COLO829 (cell line): ENCODE measurements at regions not wholly inside any gene's neighbourhood (a gene's known extent, or its start where the extent isn't known, plus 50 kb on each side); places are given as distances from the start of the nearest gene placed in this dataset.
A peak's percentile ranks its signal among the peaks of the same experiment; 100 is the strongest.

ENCODE experiments used
- DNase-seq: peaks from one replicate; pipeline ENCODE4 v3.0.0; 2012; ENCODE audit warnings: low spot score

DNA sequence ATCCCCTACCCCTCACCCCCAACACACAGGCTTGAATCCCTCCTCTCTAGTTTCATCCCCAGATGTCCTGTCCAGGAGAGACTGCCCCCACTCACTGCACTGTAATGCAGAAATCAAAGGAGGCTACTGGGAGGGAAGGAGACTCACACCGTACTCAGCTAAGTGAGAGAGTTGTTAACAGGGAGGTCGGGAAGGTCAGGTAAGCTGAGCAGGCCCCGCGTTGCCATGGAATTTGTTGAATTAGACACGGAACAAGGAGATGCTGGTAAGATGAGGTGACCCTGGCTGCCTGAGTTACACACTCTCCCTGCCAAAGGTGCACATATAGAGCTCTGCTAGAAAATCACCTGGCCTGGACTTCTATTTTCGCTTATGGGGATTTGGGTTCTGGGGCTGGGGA, 197.9 kb downstream of the NXPE2 start:
- DNase-seq: no peak

DNA sequence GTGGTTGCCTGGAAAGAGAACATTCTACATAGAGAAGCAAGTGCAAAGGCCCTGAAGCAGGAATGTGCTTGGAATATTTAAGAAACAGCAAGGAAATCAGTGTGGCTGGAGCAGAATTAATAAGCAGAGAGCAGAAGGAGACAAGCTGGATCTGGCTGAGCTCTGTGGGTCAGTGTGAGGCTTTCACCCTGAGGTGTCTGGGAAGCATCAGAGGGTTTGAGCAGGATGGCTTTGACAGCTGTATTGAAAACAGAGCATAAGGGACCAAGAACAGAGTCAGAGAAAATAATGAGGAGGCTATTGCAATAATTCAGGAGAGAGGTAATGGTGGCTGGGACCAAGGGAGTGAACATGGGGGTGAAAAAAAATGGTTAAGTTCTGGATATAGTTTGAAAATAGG, 199.6 kb downstream of the NXPE2 start:
- no peak for DNase-seq

DNA sequence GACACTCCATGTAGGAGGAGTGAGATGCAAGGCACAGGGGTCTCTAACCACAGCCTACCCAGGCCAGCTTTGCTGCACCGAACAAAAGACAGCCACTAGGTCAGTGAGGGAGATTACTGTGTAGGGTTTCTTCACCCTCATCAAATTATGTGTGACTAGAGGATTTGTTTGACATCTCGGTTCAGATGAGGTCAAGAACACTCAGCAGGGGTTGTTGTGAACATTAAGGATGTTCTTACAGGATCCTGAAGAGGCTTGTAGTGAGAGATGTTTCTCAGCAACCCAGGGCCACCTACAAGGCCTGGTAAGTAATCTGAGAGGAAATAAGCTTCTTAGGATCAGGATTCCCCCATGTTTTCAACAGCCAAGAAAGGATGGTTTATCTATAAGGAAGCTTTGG, 202.1 kb downstream of the NXPE2 start:
- DNase-seq: no peak

DNA sequence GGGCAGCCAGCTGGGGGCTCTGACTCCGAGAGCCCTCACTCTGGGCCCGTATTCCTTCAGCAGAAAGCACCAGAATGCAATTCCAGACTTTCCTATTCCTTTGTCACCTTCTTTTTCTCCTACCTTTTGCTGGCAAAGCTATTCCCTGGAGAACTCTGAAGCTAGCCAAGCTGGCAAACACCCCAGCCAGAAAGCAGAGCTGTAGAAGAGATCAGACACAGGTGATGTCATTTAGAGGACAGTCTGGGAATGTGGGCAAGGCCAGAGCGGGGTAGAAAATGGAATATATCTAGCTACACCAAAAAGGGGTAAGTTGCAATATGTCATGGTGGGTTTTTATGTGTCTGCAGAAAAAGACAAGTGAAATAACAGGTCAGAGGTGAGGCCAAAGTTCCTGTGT, 205.1 kb downstream of the NXPE2 start:
- no peak for DNase-seq

DNA sequence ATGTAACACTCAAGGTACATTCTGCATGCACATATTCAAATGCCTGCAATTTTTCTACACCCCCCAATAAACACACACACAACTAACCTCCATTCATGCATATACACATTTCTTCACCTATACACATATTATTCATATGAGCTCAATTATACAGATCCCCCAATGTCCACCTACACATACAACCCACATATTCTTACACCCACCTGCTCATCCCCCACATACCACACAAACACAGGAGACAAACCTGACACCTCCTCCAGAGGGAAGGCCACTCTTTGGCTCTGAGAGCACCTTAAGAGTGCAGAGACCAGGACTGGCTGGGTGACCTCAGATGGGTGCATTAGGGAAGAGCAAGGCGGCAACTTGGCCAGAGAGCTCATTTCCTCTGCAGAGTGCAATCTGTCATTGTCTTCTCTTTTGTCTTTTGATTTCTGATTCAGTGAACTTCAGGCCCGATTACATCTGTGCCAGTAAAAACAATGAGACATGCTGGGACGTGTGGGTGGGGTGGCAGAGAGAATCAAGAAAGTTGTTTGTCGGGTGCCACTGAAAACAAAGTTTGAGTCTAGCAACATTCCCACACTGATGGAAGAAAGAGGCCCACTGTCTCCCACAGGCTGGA, 208.4 kb downstream of the NXPE2 start:
- DNase-seq: no peak

DNA sequence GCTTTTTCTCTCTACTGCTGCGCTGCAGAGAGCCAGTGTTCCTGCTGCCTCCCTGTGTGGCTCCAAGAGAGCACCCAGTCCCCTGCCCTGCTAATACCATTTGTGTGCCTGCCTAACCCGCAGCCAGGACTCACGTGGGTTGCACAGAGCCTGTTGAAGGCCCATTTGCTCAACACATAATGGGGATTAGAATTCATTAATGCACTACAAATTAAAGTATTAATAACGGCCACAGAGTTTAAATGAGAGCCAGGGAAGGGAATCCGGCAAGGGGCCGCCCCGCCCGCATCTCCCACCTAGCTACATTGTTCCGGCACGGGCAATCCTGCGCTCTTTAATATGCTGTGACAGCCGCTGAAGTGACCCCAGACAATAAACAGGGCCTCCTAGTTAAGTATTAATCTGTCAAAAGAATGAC, 211.3 kb downstream of the NXPE2 start:
- DNase-seq: no peak

DNA sequence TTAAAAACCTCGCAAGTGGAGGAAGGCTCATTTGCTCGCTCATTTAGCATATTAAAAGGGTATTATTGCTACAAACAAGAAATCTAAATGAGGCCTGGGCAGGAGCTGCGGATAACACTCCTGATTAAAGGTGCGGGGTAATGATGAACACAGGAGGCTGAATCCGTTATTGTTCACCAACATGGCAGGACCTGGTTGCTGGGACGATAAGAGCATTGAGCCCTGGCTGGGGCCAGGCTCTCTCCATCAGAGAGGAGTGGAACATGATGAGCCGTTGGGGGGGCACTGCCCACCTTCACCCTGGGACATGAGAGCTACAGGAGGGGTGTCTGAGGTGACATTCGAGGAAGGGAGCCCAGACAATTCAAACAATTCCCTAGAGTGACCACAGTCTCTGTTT, 211.7 kb downstream of the NXPE2 start:
- no peak for DNase-seq

DNA sequence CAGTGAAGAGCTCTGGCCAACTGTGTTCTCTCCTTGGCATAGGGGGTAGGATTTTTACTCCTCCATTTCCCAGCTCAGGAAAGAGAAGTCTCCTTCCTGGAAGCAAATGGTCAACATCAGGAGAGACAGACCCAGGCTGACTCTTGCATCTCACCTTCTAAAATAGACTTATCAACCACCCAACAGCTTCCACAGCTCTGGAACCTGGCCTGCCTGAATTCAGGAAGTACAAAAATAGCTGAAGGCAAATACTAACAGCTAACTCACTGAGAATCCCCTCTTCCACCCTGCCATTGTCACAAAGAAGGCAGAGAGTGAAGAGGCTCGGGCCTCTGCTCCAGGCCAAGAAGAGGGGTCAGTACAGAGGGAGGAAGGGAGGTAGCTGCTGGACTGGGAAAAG, 213.6 kb downstream of the NXPE2 start:
- DNase-seq: no peak

DNA sequence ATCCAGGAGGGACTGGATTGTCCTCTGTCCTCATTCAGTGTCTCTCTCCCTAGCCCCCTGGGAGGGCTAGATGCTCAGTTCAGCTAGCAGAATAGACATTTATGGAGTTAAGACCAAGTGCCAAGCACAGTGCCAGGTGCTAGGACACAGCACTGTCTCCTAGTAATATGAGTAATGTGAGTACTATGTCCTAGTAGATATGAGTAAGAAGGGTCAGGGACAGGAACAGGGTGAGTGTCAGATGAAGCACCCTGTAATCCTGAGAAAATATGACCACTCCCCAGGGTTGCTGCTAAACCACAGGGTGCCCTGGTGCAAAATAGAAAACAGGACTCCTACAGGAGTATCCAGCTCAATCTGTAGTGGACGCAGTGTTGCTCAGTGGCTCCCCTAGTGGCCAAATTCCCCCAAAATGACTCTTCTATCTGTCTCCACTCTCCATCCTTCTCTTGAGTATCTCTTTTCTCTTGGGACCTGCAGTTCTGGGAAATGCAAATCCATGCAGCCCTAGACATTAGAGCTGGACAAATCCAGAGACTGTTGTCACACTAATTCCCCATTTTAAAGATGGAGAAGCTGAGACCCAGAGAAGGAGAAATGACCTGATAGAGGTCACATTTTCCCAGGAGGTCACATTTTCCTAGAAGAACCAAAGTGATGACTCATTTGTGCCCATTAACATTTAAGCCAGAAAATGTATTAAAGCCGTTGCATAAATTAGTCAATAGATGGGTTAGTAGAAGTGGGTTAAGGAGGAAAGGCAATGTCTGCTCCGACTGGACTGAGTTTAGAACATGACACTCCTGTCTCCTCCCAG, 214.3 kb downstream of the NXPE2 start:
- peak; percentile 5 for DNase-seq

DNA sequence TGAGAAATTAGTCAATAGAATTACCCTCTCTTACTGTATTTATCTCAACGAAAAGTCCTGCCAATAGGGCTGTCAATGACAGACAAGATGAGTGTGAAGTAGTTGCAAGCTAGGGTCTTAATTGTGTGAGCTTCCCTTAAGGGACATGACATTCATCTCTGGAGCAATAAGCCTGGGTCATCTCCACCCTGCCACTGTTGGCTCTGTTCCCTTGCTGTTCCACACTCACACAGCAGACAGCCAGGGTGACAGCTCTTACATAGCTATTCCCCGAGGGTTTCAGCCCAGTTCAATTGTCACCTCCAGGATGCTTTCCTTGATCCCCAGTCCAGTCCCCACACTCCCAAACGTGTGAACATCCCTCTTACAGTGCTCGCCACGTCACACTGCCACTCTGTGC, 215.0 kb downstream of the NXPE2 start:
- no peak for DNase-seq

DNA sequence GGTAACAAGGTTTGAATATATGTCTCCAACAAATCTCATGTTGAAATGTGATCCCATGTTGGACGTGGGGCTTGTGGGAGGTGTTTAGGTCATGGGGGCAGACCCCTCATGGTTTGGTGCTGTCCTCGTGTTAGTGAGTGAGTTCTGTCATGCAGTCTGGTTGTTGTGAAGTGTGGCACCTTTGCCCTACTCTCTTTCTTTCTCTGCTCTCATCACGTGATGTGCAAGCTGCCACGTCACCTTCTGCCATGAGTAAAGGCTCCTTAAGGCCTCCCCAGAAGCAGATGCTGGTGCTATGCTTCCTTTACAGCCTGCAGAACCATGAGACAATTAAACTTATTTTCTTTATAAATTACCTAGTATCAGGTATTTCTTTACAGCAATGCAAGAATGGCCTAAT, 218.3 kb downstream of the NXPE2 start:
- DNase-seq: no peak

DNA sequence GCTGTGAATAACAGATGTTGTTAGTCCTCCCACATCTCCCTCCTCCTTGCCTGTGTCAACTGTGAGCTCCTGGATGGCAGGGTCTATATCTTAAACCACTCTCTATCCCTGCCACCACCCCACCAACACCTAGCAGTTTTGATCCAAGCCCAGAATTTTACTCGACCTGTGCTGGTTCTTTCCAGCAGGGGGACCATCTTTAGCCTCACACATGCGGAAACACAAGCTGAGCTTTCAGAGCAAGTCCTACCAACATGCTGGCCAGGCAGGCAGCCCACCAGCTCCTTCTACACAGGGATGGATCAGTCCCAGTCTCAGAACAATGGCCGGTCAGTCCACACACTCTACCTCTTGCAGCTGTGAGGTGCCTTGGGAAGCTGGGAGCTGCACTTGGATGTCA, 231.5 kb downstream of the NXPE2 start:
- no peak for DNase-seq

DNA sequence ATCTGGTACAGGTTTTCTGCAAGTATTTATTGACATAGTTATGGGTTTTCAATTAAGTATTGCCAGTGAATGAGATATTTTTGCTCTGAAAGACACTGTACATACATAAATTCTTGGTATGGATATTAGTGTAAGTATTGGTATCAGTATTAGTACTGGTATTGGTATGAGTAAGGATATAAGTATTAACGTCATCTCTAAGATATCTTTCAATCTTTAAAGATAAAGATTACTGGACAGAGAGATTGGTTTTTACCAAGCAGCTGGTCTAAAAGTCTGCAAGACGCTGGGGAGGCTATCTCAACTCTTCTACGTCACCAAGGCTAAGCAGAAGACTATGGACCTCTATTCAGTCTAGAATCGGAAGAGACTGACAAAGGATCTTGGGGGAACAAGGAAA, 234.5 kb downstream of the NXPE2 start:
- no peak for DNase-seq

DNA sequence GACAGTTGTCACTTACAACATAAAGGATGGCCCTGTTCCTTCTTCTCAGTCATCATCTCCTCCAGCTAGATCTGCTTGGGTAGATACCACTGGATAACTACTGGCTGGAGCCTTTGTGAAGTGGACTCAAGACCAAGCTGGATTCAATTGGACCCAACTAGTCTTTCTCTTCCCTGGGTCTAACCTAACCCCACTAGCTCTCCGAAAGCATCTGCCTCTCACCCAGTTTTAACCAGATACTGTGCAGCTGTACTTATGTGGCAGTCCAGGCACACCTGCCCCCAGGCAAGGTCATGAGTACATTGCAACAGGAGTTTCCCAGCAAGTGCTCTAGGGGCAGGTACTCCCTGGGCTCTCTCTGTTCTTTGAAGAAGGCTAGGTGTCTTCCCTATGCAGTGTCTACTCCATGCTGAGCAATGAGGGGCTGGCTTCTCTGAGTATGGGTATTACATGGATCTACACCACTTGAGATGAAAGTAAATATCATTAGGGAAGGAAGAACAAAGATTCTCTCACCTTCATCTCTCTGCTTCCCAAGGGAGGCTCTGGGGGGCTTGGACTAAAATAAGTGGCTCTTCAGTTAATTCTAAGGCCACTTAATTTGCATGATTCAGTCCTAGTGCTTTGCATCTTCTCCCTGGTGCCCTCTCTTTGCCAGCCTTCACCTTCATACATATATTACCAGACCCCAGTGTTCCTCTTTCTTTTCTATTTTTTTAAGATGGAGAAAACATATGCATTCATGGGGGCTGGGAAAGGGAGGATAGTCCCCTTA, 236.1 kb downstream of the NXPE2 start:
- DNase-seq: no peak

DNA sequence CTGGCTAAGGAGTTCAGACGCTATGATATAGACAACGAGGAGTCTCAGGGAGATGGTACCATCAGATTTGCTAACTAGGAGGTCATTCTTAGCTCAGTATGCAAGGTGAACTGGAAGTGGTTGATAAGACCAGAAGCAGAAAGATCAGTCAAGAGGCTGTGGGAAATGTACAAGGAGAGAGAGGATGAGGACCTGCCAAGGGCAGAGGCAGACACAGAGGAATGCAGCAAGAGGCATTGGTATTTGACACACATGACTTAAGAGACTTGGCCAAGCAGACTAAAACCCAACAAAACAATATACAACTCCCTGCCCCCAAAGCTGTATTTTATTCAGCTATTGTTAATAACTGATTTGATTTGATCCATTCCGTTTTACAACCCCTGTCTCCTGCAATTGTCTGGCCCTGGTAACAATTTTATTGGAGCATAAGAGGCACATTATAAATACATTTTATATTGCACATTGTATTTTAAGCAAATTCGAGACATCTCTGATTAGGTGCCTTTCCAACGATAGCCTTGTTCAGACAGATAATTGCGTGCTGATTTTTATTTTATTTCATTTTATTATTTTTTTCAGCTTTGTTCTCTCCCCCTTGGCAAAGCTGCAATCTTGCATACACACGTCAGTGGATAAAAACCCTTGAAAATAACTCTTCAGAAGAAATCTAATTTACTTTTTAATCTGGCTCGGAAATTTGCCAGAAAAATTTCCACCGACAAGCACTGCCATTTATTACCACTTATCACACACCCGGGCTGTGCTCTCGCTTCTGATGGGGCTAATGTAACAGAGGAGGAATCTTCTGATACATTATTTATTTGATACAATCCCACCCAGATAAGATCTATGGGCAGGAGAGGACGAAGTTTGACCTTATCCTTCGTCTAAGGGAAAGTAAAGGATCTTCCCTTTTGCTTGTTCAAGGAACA, 237.8 kb downstream of the NXPE2 start:
- DNase-seq: no peak

DNA sequence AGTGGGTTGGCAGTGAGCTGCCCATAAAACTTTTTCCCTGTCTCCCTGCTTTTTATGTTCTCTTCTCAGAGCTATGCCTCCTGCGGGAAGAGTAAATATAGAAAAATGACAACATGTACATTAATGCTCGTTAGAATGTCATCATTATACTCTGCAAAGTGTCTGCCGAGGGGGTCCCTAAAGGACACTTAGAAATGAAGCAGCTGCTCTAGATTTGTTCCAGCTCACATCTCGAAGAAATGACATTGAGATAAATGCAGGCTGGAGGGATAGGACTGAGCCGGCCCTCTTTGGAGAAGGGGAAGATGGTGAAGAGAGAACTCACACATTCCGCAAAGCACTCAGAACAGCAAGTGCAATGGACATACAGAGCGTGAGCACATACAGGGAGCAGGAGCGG, 240.0 kb downstream of the NXPE2 start:
- no peak for DNase-seq

DNA sequence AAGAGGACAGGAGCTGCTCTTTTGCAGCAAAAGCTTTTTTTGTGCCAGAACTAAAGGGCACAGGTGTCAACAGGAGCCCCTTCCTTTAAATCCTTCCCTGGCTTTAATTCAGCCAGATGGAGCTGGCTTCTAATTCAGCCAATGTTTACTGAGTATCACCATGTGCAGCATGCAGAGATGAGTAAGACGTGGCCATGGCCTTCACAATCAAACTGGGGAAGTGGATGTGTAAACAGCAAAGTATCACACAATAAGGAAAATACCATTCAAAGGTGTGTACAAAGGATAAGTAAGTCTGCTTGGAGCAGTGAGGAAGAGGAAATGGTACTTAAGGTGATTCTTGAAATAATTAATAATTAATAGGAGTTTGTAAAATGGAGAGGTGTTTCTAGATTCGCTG, 243.4 kb downstream of the NXPE2 start:
- no peak for DNase-seq

DNA sequence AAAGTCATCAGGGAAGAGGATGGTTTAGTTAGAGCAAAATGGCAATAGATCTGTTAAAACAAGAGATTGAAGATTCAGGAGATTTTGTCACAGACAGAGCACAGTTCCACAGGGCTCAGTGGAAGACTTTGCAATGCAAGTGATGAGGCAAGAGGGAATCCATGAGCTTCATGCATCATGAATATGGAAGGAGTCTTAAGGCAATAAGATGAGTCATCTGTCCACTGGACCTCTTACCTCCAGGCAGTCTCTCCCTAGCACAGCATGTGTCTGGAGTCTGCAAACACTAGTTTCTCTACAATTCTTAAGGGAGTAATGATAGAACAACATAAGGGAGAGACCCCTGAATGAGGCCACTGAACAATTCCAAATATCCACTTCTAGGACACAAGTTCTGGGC, 245.7 kb downstream of the NXPE2 start:
- DNase-seq: no peak

DNA sequence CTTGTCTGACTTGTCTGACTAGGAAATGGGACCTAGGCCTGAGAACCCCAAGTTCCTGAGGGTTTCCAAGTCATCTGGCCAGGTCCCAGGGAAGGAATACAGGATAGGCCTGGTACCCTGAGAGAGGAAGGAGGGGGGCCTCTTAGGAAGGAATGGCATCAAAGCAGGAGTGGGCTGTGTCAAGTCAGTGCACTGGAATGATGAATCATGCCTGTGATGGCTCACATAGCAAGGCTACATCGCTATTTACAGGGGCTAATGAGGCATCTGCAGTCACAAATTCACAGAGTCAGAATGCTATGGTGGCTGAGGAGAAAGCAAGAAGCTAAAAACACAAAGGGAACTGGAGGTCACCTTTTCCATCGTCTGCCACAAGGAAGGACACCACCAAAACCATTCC, 247.3 kb downstream of the NXPE2 start:
- DNase-seq: no peak

DNA sequence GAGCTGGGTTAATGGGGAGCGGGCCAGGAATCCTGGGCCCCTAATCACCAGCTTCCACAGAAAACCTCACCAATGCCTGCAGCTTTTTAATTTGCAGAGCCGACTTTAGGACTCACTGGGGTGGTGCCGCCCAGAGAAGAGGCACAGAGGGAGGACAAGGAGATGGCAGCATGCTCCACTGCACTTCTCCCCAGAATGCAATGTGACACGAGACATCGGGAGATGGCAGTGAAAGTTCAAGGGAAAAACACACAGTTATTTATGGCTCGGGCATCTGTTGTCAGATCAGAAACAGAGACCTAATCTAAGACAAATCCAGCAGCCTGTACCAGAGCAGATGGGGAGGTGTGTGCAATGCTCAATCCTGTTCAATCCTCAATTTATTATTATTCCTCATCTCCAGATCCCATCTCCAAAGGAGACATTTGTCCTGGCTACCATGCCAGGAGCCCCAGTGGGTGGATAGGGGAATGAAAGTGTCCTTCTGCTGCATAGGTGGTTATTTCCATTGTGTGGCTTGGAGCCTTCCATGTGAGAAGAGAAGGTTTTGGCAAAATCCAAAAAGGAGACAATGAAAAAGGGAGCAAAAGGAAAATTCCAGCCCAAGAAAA, 250.0 kb downstream of the NXPE2 start:
- DNase-seq: no peak

DNA sequence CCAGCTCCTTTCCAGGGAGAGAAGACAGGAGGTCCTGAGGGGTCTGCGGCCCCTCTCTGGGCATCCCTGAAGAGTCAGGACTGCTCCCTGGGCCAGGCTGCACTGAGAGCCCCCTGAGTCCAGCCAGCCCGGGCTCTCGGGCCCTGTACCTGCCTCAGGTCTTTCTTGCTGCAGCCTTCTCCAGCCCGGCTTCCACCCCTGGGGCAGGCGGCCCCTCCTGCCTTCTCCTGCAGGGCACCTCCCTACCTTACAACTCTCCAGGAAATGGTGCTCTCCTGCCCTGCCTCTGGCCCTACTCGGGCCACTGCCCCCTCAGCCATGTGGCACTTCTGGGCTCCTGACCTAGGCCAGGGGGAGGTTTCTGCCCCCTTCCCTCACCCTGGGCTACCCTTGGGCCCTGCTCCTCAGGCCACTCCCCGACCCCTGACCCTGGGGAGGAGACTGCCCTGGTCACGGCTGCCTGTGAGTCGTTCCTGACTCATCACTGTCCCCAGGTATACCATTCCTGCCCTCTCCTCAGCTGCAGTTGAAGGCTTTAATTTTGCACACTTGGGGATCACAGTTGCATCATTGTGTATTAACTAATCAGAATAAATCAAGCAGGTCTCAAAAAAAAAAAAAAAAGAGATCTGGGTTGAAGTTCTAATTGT, 251.1 kb downstream of the NXPE2 start:
- no peak for DNase-seq
